SU-DHL-6 (cell line): ENCODE measurements at regions not wholly inside any gene's neighbourhood (a gene's known extent, or its start where the extent isn't known, plus 50 kb on each side); places are given as distances from the start of the nearest gene placed in this dataset.

Experiments used
- CTCF ChIP-seq: fragments of 200-600 bp; sonication (generic); IDR thresholded peaks from one replicate; pipeline ENCODE4 v1.5.1; 2017; ENCODE audit warnings: antibody characterized with exemption, mild to moderate bottlenecking, low read length, moderate library complexity; ENCODE audit not compliant: insufficient read depth, poor library complexity, severe bottlenecking
- EZH2phosphoT487 ChIP-seq: fragments of 200-600 bp; sonication (generic), shearing (Covaris generic); conservative IDR thresholded peaks from 2 replicates; pipeline ENCODE4 v1.6.1; 2018; ENCODE audit warnings: mild to moderate bottlenecking, antibody characterized with exemption, low read length, moderate library complexity, mixed read lengths

GRCh38 chr5:125222597-125223240 is 476.3 kb upstream of the ZNF608 start:
- TF ChIP-seq CTCF = no peak
- TF ChIP-seq EZH2phosphoT487 = no peak
